ENCODE measurements at regions not wholly inside any gene's neighbourhood (a gene's known extent, or its start where the extent isn't known, plus 50 kb on each side); places are given as distances from the start of the nearest gene placed in this dataset.

- WGBS, 2 donors = 93% methylated on average over 4 of the region's 4 CpGs
- ATAC-seq (peak in 2 of 4 donors; percentile 31 to 52), FAIRE-seq (no peak), DNase-seq (no peak)
- H3K27ac ChIP-seq = no peak overlapping the region
- TF ChIP-seq, protein P1, sequence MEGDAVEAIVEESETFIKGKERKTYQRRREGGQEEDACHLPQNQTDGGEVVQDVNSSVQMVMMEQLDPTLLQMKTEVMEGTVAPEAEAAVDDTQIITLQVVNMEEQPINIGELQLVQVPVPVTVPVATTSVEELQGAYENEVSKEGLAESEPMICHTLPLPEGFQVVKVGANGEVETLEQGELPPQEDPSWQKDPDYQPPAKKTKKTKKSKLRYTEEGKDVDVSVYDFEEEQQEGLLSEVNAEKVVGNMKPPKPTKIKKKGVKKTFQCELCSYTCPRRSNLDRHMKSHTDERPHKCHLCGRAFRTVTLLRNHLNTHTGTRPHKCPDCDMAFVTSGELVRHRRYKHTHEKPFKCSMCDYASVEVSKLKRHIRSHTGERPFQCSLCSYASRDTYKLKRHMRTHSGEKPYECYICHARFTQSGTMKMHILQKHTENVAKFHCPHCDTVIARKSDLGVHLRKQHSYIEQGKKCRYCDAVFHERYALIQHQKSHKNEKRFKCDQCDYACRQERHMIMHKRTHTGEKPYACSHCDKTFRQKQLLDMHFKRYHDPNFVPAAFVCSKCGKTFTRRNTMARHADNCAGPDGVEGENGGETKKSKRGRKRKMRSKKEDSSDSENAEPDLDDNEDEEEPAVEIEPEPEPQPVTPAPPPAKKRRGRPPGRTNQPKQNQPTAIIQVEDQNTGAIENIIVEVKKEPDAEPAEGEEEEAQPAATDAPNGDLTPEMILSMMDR (IDR thresholded peaks at IDR 0.05) = no peak
- no peak overlapping the region for H3K4me3 ChIP-seq
- intact Hi-C loops (cut with DNase I) = no loop called here
- no peaks in the 10 kb centered on the region for H3K27me3 ChIP-seq
- no peaks in the 10 kb centered on the region for H3K9me3 ChIP-seq
- no peaks in the 10 kb centered on the region for H3K36me3 ChIP-seq
- no peaks in the 10 kb centered on the region for H3K4me1 ChIP-seq
Observed at GRCh38 chr1:221166559-221167318, 287.5 kb downstream of the HLX start.

DNA sequence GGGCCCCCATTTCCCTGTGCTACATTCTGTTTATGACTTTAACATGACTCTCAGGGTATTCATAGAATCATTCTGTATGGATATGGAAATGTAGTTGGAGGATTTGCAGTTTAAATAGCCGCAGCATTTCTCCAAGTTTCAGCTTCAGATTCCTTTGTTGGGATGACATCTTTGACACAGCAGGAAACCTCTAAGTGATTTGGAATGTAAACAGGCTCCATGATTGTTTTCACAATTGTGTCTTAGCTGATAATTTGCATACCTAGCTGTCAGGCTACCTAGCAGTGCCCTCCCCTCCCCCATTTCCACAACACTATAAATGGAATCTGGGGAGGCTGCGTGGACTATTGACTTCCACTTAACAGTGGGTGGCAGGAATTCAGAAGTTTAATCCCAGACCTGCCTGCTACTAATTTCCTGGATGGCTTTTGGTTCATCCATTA lies 290.2 kb downstream of the HLX start:
- ATAC-seq (peak in 3 of 4 donors; percentile 29 to 80 (median 58)), DNase-seq (peak in 2 of 6 donors; percentile 13 to 19), FAIRE-seq (no peak)

DNA sequence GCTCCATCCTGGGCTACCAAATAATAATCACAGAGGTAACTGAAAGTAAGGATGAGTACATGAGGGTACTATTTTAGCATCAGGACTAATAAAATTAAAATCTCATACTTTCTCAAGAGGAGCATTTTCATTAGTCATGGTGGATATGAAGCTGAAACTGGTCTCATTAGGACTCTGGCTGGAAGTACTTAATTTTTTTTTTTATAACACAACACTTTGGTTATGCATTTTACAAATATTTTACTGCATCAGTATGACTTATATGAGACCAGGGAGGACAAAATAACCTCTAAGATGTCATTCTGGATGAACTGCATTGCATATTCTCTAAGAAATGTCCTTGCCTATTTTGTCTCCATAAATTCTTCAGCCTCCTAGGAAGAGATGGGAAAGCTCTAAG lies 290.9 kb downstream of the HLX start:
- no peak for FAIRE-seq
- TF ChIP-seq, protein P1 (IDR thresholded peaks at IDR 0.05) = no peak
- Histone ChIP-seq H3K27me3 (no peaks in the 10 kb centered on the region), H3K4me1 (peaks cover 0 to 11% (median 6%) of the 10 kb centered on the region in 3 donors), H3K9me3 (no peaks in the 10 kb centered on the region), H3K36me3 (no peaks in the 10 kb centered on the region), H3K27ac (no peak overlapping the region), H3K4me3 (no peak overlapping the region)
- DNase-seq = no peak
- ATAC-seq = no peak
- intact Hi-C loops (cut with DNase I) = no loop called here

More for the DNA sequence above, 290.2 kb downstream of the HLX start:
- H3K9me3 ChIP-seq = no peaks in the 10 kb centered on the region
- no peaks in the 10 kb centered on the region for H3K27me3 ChIP-seq
- H3K4me1 ChIP-seq = peaks cover 0 to 4% (median 0%) of the 10 kb centered on the region in 3 donors
- intact Hi-C loops (cut with DNase I) = no loop called here
- TF ChIP-seq, protein P1 (IDR thresholded peaks at IDR 0.05) = no peak
- 66 to 70% methylated on average over 2 of the region's 2 CpGs for WGBS, 2 donors
- H3K4me3 ChIP-seq = no peak overlapping the region
- no peaks in the 10 kb centered on the region for H3K36me3 ChIP-seq
- H3K27ac ChIP-seq = peak overlapping the region in 1 of 4 donors; percentile 48

- ATAC-seq = no peak
Observed at GRCh38 chr1:221171768-221172167, 292.5 kb downstream of the HLX start.

More at GRCh38 chr1:221171768-221172167, 292.5 kb downstream of the HLX start:
- WGBS, 2 donors = 57 to 63% methylated on average over 2 of the region's 2 CpGs
- Histone ChIP-seq H3K4me3 (no peak overlapping the region), H3K27ac (no peak overlapping the region), H3K36me3 (no peaks in the 10 kb centered on the region), H3K4me1 (peaks cover 0 to 13% (median 9%) of the 10 kb centered on the region in 3 donors), H3K9me3 (no peaks in the 10 kb centered on the region), H3K27me3 (no peaks in the 10 kb centered on the region)
- TF ChIP-seq, protein P1 (IDR thresholded peaks at IDR 0.05) = no peak
- DNase-seq (no peak), FAIRE-seq (no peak)
- intact Hi-C loops (cut with DNase I) = no loop called here
